Heart right ventricle (tissue), 16 donors: ENCODE measurements at regions not wholly inside any gene's neighbourhood (a gene's known extent, or its start where the extent isn't known, plus 50 kb on each side); places are given as distances from the start of the nearest gene placed in this dataset.

ENCODE experiments used
- ATAC-seq, 8 donors: fragments of 200-7000 bp; cut with Tn5 transposase; one replicate each; pipeline ENCODE4 v1.9.1; 2020; ENCODE audit warnings: mild to moderate bottlenecking in 8 of 8, moderate library complexity in 8 of 8, moderate number of reproducible peaks in 1 of 8
- DNase-seq, 2 donors: peaks; one replicate each; pipeline ENCODE4 v3.0.0-alpha.2; 2020
- H3K27ac ChIP-seq, 10 donors: fragments of 200-600 bp; sonication (generic) in 2 of 10; one replicate each; pipeline versions ENCODE4 v1.5.0 to v1.8.0; 2020 to 2022; ENCODE audit warnings: mild to moderate bottlenecking in 3 of 10
- H3K27me3 ChIP-seq, 7 donors: fragments of 200-600 bp; one replicate each; pipeline ENCODE4 v1.8.0; 2021 to 2022; ENCODE audit warnings: mild to moderate bottlenecking in 2 of 7
- H3K36me3 ChIP-seq, 9 donors: fragments of 200-600 bp; sonication (generic) in 1 of 9; one replicate each; pipeline versions ENCODE4 v1.5.0 to v1.8.0; 2020 to 2022; ENCODE audit warnings: mild to moderate bottlenecking in 2 of 9
- H3K4me1 ChIP-seq, 9 donors: fragments of 200-600 bp; sonication (generic) in 1 of 9; one replicate each; pipeline versions ENCODE4 v1.5.0 to v1.8.0; 2020 to 2022; ENCODE audit warnings: mild to moderate bottlenecking in 4 of 9
- H3K4me3 ChIP-seq, 10 donors: fragments of 200-600 bp; sonication (generic) in 2 of 10; one replicate each; pipeline versions ENCODE4 v1.5.0 to v1.8.0; 2020 to 2022; ENCODE audit warnings: mild to moderate bottlenecking in 7 of 10, moderate library complexity in 2 of 10
- H3K9me3 ChIP-seq, 11 donors: fragments of 200-600 bp in 10 of 11; sonication (generic) in 2 of 11; one replicate each; pipeline versions ENCODE4 v1.5.0 to v1.8.0; 2013 to 2022; ENCODE audit warnings: mild to moderate bottlenecking in 2 of 11, control low read depth in 1 of 11, moderate library complexity in 1 of 11
- WGBS, 2 donors: extraction: QIAGEN DNeasy Blood & Tissue Kit; methylation state at CpG; one replicate each; pipeline ENCODE4 v1.1.7; 2013; ENCODE audit warnings: inconsistent platforms in 1 of 2; 5-methylcytosine and 5-hydroxymethylcytosine counted together
- intact Hi-C, 10 donors: fragments of 100-400 bp; cut with DNase I; formaldehyde crosslinking; loops; one replicate each; pipeline versions ENCODE4 v1.11.1 to v1.14.2; 2022
- TF ChIP-seq, protein P1 (sequence below), 9 donors: fragments of 200-600 bp; sonication (generic) in 2 of 9; IDR thresholded peaks; one replicate each; pipeline versions ENCODE4 v1.5.0 to v1.8.0; 2021 to 2022; ENCODE audit warnings: antibody characterized with exemption in 9 of 9, mild to moderate bottlenecking in 5 of 9, moderate library complexity in 1 of 9
- donor health status: Arrhythmogenic right ventricular cardiomyopathy.
- donor health status: ischemic (EF 13 %, LVEDD 7.1; RV severe dilation, severe dysfunction).
- donor health status: healthy with polysubstance abuse.
- donor health status: DM: no; HTN: yes; CAD: no.
- donor health status: DM: no; HTN: no; CAD: no.
- donor health status: ischemic (EF 25% LVEDD 6.9; RV normal size, moderate dysfunction).
- donor health status: ischemic (EF 25% LVEDD 5.7; RV mildly dilated, moderate dysfunction).
- donor health status: healthy.
- donor health status: DM: yes; HTN: yes; CAD: no.
- donor health status: Ischemic cardiomyopathy.
- donor health status: ischemic (EF 35%, LVEDD 5.7; RV mildly dilated, moderate dysfunction).
- donor health status: nonischemic (EF 11% LVEDD 7.7; RV severe dilation, severe dysfunction).
- donor health status: DM: yes; HTN: yes; CAD: no.
- donor health status: PGD.
- donor health status: ischemic (EF 29% LVEDD 5.4; RV normal size, mild dysfunction).
- donor health status: nonischemic (EF 23%, LVEDD 6.1; RV moderate dilation, normal function).

DNA sequence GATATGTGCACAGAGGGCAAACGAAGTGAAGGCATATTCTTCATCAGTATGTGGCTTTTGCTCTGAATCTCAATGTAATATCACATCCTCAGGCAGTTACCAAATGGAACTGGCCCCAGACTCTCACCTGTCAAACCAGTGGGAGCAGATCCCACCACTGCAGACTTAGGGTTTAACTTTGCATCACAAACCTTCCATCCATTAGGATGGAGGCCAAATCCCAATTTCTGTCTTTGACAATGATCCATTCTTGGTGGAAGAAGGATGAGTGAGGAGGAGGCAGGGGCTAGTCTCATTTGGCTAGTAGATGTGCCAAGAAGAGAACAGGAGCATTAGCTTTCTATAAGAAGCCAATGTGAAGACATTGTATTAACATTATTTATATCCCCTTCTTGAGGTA lies 413.5 kb upstream of the SPRY2 start:
- WGBS, 2 donors: 43 to 65% methylated on average over 1 of the region's 1 CpG
- TF ChIP-seq, protein P1, sequence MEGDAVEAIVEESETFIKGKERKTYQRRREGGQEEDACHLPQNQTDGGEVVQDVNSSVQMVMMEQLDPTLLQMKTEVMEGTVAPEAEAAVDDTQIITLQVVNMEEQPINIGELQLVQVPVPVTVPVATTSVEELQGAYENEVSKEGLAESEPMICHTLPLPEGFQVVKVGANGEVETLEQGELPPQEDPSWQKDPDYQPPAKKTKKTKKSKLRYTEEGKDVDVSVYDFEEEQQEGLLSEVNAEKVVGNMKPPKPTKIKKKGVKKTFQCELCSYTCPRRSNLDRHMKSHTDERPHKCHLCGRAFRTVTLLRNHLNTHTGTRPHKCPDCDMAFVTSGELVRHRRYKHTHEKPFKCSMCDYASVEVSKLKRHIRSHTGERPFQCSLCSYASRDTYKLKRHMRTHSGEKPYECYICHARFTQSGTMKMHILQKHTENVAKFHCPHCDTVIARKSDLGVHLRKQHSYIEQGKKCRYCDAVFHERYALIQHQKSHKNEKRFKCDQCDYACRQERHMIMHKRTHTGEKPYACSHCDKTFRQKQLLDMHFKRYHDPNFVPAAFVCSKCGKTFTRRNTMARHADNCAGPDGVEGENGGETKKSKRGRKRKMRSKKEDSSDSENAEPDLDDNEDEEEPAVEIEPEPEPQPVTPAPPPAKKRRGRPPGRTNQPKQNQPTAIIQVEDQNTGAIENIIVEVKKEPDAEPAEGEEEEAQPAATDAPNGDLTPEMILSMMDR (IDR thresholded peaks at IDR 0.05): no peak
- Histone ChIP-seq H3K4me1 (peaks cover 0 to 8% (median 0%) of the 10 kb centered on the region in 9 donors), H3K9me3 (no peaks in the 10 kb centered on the region), H3K36me3 (no peaks in the 10 kb centered on the region), H3K27ac (no peak overlapping the region), H3K4me3 (no peak overlapping the region), H3K27me3 (no peaks in the 10 kb centered on the region)
- ATAC-seq (no peak), DNase-seq (no peak)
- intact Hi-C loops: loop anchor here in 1 of 10 donors (10.0 kb wide), 1 partner anchor 60 kb away; no protein-coding TSS in a partner anchor

DNA sequence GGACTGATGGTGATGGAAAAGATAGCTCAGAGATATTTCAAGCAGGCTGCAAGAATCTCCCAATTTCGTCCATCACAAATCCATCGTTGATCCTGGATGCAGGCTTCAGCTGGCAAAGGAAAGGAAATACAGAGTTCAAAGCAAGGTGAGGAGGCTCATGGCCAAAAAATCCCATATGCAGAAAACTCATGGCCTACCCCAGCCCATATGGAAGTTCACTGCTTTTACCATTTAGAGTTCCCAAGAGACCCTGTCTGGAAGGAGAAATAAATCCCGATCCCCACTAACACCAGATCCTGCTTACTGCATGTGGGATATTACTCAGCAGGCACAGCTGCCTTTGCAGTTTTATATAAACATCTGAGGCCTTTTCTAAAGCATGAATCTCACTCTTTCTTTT lies 412.9 kb upstream of the SPRY2 start:
- DNase-seq: no peak
- intact Hi-C loops: loop anchor here in 1 of 10 donors (10.0 kb wide), 1 partner anchor 59 kb away; no protein-coding TSS in a partner anchor

DNA sequence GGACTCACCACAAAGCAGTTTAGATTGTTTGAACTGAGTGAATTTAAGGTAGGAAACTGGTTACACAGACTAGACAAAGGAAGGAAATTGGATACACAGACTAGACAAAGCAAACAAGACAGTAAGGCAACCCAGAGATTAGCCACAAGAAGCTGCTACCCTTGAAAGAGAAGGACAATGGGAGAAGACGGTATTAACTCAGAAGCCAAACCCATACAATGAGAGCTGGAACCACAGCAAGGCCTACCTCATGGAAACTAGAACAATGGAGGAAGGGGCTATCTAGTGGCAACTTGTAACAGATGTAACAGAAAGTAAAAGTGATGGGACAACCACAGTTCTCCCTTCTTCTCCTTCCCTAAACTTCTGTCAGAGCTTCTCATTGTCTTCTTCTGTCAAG lies 410.9 kb upstream of the SPRY2 start:
- Histone ChIP-seq H3K36me3 (no peaks in the 10 kb centered on the region), H3K9me3 (no peaks in the 10 kb centered on the region), H3K4me3 (no peak overlapping the region), H3K4me1 (peaks cover 0 to 8% (median 0%) of the 10 kb centered on the region in 9 donors), H3K27me3 (no peaks in the 10 kb centered on the region), H3K27ac (no peak overlapping the region)
- TF ChIP-seq, protein P1 (IDR thresholded peaks at IDR 0.05): no peak
- no peak for DNase-seq
- ATAC-seq: no peak
- 80 to 83% methylated on average over 1 of the region's 1 CpG for WGBS, 2 donors
- intact Hi-C loops: loop anchor here in 1 of 10 donors (10.0 kb wide), 1 partner anchor 57 kb away; no protein-coding TSS in a partner anchor

More for the DNA sequence above, 412.9 kb upstream of the SPRY2 start:
- Histone ChIP-seq H3K4me3 (no peak overlapping the region), H3K9me3 (no peaks in the 10 kb centered on the region), H3K36me3 (no peaks in the 10 kb centered on the region), H3K27ac (no peak overlapping the region), H3K27me3 (no peaks in the 10 kb centered on the region), H3K4me1 (peaks cover 0 to 8% (median 0%) of the 10 kb centered on the region in 9 donors)
- WGBS, 2 donors: 50 to 67% methylated on average over 3 of the region's 3 CpGs
- TF ChIP-seq, protein P1 (IDR thresholded peaks at IDR 0.05): no peak
- ATAC-seq: no peak

DNA sequence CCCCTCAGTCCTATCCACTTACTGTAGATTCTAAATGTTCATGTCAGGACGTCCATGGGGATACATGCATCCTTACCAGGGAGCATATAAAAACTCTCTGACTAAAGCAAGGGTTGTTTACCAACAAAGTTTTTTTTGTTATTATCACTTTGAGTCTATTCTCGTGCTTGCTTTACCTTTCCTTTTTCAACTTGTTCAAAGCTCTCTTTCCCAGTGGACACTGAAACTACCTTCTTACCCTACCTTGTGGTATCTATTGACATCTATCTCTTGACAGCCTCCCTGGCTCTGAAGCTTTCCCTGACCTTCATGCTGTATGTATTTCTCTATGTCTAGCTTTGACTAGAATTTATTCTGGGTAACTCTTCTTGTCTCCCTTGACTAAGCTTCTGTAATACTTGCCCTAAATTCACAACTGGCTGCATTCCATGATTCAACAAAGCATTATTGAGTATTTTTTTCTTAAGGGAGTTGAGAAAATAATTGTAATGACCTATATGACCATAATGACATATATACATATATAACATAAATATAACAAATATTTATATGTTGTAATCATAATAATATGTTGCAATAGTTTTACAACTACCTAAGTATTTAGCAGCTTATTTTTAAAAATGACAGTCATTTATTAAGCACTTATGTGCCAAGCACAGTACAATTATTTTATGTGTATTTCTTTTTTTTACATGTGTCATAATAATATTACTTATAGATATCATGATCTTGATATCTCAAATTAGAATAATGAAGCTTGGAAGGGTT lies 403.4 kb upstream of the SPRY2 start:
- WGBS, 2 donors: 62 to 63% methylated on average over 2 of the region's 2 CpGs
- TF ChIP-seq, protein P1 (IDR thresholded peaks at IDR 0.05): no peak
- Histone ChIP-seq H3K4me3 (no peak overlapping the region), H3K27me3 (no peaks in the 10 kb centered on the region), H3K4me1 (no peaks in the 10 kb centered on the region), H3K9me3 (peaks cover 0 to 6% (median 0%) of the 10 kb centered on the region in 11 donors), H3K27ac (no peak overlapping the region), H3K36me3 (no peaks in the 10 kb centered on the region)
- ATAC-seq (no peak), DNase-seq (no peak)
- intact Hi-C loops: no loop called here
